SU-DHL-6 (cell line): ENCODE measurements at regions not wholly inside any gene's neighbourhood (a gene's known extent, or its start where the extent isn't known, plus 50 kb on each side); places are given as distances from the start of the nearest gene placed in this dataset.

Experiments
- EZH2phosphoT487 ChIP-seq: fragments of 200-600 bp; sonication (generic), shearing (Covaris generic); conservative IDR thresholded peaks from 2 replicates; pipeline ENCODE4 v1.6.1; 2018; ENCODE audit warnings: mild to moderate bottlenecking, antibody characterized with exemption, low read length, moderate library complexity, mixed read lengths
- TF ChIP-seq, protein P1 (sequence below): fragments of 200-600 bp; sonication (generic); IDR thresholded peaks from one replicate; pipeline ENCODE4 v1.5.1; 2017; ENCODE audit warnings: antibody characterized with exemption, mild to moderate bottlenecking, low read length, moderate library complexity; ENCODE audit not compliant: insufficient read depth, poor library complexity, severe bottlenecking

DNA sequence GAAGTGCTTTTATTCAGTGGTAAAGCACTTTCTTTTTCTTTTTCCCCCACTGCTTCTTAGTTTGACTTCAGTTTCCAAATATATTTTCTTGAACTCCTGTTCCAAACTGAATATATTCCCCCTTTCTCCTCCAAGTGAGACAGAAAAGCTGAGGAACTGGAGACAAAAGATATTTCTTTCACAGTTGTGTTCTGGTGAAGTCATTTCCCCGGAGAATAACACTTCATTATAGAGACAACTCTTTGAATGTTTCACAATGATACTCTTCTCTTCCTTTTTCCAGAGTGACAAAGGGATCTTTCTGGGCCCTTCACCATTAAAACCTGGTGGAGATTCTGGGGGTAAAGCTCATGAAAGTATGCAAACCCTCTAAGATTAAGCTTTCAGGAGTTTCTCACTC lies 860.8 kb upstream of the SLITRK5 start:
- TF ChIP-seq, protein P1, sequence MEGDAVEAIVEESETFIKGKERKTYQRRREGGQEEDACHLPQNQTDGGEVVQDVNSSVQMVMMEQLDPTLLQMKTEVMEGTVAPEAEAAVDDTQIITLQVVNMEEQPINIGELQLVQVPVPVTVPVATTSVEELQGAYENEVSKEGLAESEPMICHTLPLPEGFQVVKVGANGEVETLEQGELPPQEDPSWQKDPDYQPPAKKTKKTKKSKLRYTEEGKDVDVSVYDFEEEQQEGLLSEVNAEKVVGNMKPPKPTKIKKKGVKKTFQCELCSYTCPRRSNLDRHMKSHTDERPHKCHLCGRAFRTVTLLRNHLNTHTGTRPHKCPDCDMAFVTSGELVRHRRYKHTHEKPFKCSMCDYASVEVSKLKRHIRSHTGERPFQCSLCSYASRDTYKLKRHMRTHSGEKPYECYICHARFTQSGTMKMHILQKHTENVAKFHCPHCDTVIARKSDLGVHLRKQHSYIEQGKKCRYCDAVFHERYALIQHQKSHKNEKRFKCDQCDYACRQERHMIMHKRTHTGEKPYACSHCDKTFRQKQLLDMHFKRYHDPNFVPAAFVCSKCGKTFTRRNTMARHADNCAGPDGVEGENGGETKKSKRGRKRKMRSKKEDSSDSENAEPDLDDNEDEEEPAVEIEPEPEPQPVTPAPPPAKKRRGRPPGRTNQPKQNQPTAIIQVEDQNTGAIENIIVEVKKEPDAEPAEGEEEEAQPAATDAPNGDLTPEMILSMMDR: no peak
- TF ChIP-seq EZH2phosphoT487: no peak
